ENCODE measurements at regions not wholly inside any gene's neighbourhood (a gene's known extent, or its start where the extent isn't known, plus 50 kb on each side); places are given as distances from the start of the nearest gene placed in this dataset.

DNA sequence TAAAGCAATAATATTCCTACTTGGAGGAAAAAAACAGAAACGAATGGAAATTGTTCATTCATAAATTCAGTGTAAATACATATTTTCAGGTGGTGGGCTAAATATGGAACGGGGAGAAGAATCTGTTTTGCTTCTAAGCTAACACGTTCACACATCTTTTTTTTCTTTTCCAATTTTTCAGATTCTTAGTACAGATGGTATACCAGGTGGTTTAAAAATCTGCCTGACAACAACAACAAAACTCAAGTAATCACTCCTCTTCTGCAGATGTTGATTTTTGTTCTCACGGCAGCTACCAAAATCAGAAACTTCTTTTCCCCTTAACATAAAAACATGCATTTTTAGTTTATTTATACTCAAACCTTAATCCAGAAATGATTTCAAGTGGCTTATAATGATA, 164.8 kb upstream of the SYT4 start:
- H3K36me3 Mint-ChIP-seq (ENCODE audit: low read depth) = no peaks in the 10 kb centered on the region
- Histone ChIP-seq H3K9me3 (ENCODE audit: control insufficient read depth, low read length) (peaks cover 25% of the 10 kb centered on the region), H3K9ac (ENCODE audit: extremely low read depth, low read length, poor library complexity, severe bottlenecking) (no peak overlapping the region), H3K27ac (ENCODE audit: low read depth, low read length) (no peak overlapping the region), H3K27me3 (ENCODE audit: control insufficient read depth, insufficient read depth, low read length, poor library complexity, severe bottlenecking) (no peaks in the 10 kb centered on the region), H3K36me3 (ENCODE audit: control insufficient read depth, insufficient read depth, low read length) (no peaks in the 10 kb centered on the region), H3K4me3 (ENCODE audit: low read length) (no peak overlapping the region), H3K4me1 (ENCODE audit: control insufficient read depth, insufficient read depth, low read length) (no peaks in the 10 kb centered on the region)
- WGBS, 2 experiments (ENCODE audit: insufficient coverage in 1 of 2, insufficient read length in 1 of 2) = 84 to 88% methylated on average over 1 to 4 of the region's 4 CpGs
- no peaks in the 10 kb centered on the region for H3K4me1 Mint-ChIP-seq
- no peak for DNase-seq
- peaks cover 32% of the 10 kb centered on the region for H3K9me3 Mint-ChIP-seq
- H3K4me3 Mint-ChIP-seq = no peak overlapping the region
- no peak overlapping the region for H3K27ac Mint-ChIP-seq
- TF ChIP-seq CTCF (conservative IDR thresholded peaks at IDR 0.05) = no peak
- no peaks in the 10 kb centered on the region for H3K27me3 Mint-ChIP-seq (ENCODE audit: insufficient read depth)

DNA sequence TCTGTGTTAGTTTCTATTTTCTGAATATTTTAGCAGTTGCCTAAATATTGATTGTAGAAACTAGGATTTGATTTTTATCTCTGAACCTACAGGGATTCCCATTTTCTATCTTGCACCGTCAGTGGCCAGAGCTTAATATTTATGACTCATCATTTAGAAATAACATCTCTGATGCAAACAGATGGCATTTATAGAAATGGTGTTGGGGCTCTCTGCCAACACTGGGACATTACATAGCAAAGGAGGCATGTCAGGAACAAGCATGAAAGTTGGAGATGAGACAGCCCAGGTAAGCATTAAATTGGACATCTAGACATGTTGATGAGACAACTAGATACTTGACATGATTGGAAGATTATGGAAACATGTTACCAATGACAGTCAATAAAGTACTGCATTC, 165.3 kb upstream of the SYT4 start:
- WGBS, 2 experiments (ENCODE audit: insufficient coverage in 1 of 2, insufficient read length in 1 of 2) = 100% methylated on average over 1 of the region's 1 CpG; no CpG with 5 or more reads in 1 of the 2 experiments
- Mint-ChIP-seq H3K36me3 (ENCODE audit: low read depth) (no peaks in the 10 kb centered on the region), H3K27me3 (ENCODE audit: insufficient read depth) (no peaks in the 10 kb centered on the region)

GRCh38 chr18:43465483-43465882, 188.2 kb upstream of the SYT4 start:
- Mint-ChIP-seq H3K36me3 (ENCODE audit: low read depth) (no peaks in the 10 kb centered on the region), H3K4me1 (no peaks in the 10 kb centered on the region), H3K9me3 (peaks cover 24% of the 10 kb centered on the region), H3K27ac (no peak overlapping the region), H3K4me3 (no peak overlapping the region), H3K27me3 (ENCODE audit: insufficient read depth) (no peaks in the 10 kb centered on the region)
- no peaks in the 10 kb centered on the region for H3K27me3 ChIP-seq (ENCODE audit: control insufficient read depth, insufficient read depth, low read length, poor library complexity, severe bottlenecking)
- H3K27ac ChIP-seq (ENCODE audit: low read depth, low read length) = no peak overlapping the region
- H3K9me3 ChIP-seq (ENCODE audit: control insufficient read depth, low read length) = peaks cover 22% of the 10 kb centered on the region
- H3K36me3 ChIP-seq (ENCODE audit: control insufficient read depth, insufficient read depth, low read length) = no peaks in the 10 kb centered on the region
- no peak for DNase-seq
- H3K4me3 ChIP-seq (ENCODE audit: low read length) = no peak overlapping the region
- no peaks in the 10 kb centered on the region for H3K4me1 ChIP-seq (ENCODE audit: control insufficient read depth, insufficient read depth, low read length)
- TF ChIP-seq CTCF (conservative IDR thresholded peaks at IDR 0.05) = no peak
- H3K9ac ChIP-seq (ENCODE audit: extremely low read depth, low read length, poor library complexity, severe bottlenecking) = no peak overlapping the region

More for the DNA sequence above, 165.3 kb upstream of the SYT4 start:
- Histone ChIP-seq H3K27me3 (ENCODE audit: control insufficient read depth, insufficient read depth, low read length, poor library complexity, severe bottlenecking) (no peaks in the 10 kb centered on the region), H3K9ac (ENCODE audit: extremely low read depth, low read length, poor library complexity, severe bottlenecking) (no peak overlapping the region), H3K36me3 (ENCODE audit: control insufficient read depth, insufficient read depth, low read length) (no peaks in the 10 kb centered on the region), H3K4me3 (ENCODE audit: low read length) (no peak overlapping the region), H3K4me1 (ENCODE audit: control insufficient read depth, insufficient read depth, low read length) (no peaks in the 10 kb centered on the region), H3K27ac (ENCODE audit: low read depth, low read length) (no peak overlapping the region), H3K9me3 (ENCODE audit: control insufficient read depth, low read length) (peaks cover 25% of the 10 kb centered on the region)
- H3K27ac Mint-ChIP-seq = no peak overlapping the region
- DNase-seq = no peak
- no peaks in the 10 kb centered on the region for H3K4me1 Mint-ChIP-seq
- H3K9me3 Mint-ChIP-seq = peaks cover 28% of the 10 kb centered on the region
- TF ChIP-seq CTCF (conservative IDR thresholded peaks at IDR 0.05) = no peak
- no peak overlapping the region for H3K4me3 Mint-ChIP-seq

Data from endodermal cell (in vitro differentiated cells).